NCI-H748 (cell line): ENCODE measurements at regions not wholly inside any gene's neighbourhood (a gene's known extent, or its start where the extent isn't known, plus 50 kb on each side); places are given as distances from the start of the nearest gene placed in this dataset.
"Not testable (repeated sequence)": the region's sequence is repeated elsewhere in the genome, so short reads cannot be mapped to it uniquely, and the experiment has no call there.

Experiments used
- DNase-seq: peaks from one replicate; lab custom pipeline; 2025; ENCODE audit not compliant: unreplicated experiment; lab: John Stamatoyannopoulos, UW

DNA sequence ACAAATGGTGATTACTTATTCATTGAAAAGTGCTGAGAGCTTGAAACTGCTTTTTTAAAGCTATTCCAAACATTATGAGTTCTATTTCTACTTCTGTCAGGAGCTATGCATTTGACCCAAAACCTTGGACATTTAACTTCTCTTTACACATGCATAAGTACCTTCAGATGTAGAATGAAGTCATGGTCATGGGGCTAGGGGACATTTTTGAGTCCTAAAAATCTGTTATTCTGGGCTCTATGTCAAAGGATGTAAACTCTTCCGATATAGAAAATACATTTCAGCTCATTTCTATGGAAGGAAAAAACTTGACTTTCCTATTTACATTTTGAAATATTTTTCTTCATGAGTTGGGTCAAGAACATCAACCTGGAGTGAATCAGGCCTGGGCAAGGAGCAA lies 179.5 kb upstream of the CXCL12 start:
- DNase-seq = no peak

- DNase-seq = no peak
Observed at GRCh38 chr10:44564790-44565189, 179.9 kb upstream of the CXCL12 start.

DNA sequence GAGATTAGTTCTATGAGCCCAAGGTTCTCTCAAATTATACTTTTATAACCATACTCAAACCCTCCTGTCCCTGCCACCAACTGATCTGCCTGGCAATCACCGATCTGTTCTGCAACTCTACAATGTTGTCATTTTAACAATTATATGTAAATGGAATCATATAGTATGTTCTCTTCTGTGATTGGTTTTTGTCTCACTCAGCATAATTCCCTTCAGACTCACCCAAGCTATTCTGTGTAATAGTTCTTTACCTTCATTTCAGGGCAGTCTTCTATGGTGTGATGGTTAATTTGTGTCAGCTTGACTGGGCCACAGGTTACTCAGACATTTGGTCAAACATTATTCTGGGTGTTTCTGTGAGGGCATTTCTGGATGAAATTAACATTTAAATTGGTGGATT lies 181.9 kb upstream of the CXCL12 start:
- DNase-seq = no peak

DNA sequence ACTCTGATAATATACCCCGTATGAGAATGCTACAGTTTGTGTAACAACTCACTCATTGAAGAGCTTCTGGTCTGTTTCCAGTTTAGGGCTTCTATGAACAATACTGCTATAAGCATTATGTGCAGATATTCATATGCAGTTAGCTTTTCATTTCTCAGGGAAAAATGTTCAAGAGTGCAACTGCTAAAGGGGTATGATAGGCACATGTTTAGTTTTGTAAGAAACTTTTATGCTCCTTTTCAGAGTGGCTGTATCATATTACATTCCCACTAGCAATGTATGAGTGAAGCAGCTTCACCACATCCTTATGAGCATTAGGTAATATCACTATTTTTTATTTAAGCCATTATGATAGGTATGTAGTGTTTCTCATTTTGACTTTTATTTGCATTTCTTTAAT lies 182.6 kb upstream of the CXCL12 start:
- no peak for DNase-seq

DNA sequence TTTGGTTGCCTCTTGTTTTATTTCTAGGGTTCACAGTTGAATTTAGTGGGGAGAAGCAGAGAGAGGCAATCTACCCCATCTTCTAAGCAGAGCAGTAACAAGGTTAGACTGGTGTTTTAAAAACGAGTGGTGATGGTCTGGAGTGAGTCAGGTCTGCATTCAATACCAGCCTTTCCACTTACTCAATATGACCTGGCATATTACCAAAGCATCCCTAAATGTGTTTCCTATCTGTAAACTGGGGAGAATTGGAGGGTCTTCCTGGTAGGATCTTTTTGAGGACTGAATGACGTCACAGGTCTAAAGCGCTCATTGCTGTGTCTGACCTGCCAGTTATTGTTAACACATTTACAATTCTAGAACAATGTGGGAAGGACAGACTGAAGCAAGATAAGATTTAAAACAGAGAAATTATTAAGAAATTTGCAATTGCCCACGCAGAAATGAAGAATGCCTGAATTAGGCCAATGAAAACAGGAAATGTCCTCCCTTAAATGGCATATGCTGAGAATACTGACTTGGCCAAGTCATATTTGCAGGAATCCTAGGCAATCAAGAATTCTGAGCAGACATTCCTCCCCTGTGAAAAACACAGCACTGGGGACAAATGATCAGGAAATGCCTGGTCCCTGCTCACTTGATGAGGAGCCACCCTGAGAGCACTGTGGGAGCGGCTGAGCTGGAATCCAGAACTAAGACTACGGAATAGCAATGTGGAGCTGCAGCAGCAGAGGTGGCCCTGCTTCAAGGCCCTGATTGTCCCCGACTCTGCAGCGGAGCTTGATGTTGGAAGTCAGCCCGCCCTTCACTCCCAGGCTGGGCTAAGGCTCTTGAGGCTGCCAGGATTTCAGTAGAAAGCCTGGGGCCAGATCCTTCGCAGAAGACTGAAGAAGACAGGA lies 184.5 kb upstream of the CXCL12 start:
- no peak for DNase-seq

DNA sequence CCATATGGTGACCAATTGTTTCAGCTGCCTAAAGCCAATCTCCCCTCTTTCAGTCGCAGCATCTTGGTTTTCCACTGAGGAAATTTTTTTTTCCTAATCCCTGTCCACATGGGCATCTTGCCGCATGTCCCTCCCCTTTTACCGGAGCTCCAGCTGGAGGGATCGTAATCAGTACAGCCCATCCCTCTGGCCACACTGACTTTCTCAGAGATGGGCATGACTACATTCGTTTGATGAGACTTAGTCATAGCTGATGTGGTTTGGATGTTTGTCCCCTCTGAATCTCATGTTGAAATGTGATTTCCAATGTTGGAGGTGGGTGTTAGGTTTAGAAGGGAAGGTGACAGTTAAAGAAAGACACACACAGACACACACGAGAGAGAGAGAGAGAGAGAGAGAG lies 186.8 kb upstream of the CXCL12 start:
- no peak for DNase-seq

DNA sequence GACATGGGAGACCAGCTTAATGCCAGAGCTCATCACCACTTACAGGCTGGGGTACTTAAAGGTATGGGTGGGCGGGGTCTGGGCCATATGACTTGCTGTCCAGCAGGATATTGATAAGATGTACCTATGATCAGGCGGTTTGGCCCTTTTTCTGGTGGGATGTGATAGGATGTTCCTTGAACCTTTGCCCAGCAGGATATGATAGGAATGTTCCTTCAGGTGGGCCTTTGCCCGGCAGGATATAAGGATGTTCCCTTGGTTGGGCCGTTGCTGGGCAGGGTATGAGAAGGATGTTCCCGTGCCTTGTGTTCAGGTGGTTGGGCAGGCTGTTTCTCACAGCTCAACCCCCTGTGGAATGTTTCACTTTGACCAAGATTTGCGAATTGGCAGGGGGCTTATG lies 187.2 kb upstream of the CXCL12 start:
- DNase-seq = no peak

GRCh38 chr10:44573821-44574220 lies 188.9 kb upstream of the CXCL12 start:
- DNase-seq = no peak

DNA sequence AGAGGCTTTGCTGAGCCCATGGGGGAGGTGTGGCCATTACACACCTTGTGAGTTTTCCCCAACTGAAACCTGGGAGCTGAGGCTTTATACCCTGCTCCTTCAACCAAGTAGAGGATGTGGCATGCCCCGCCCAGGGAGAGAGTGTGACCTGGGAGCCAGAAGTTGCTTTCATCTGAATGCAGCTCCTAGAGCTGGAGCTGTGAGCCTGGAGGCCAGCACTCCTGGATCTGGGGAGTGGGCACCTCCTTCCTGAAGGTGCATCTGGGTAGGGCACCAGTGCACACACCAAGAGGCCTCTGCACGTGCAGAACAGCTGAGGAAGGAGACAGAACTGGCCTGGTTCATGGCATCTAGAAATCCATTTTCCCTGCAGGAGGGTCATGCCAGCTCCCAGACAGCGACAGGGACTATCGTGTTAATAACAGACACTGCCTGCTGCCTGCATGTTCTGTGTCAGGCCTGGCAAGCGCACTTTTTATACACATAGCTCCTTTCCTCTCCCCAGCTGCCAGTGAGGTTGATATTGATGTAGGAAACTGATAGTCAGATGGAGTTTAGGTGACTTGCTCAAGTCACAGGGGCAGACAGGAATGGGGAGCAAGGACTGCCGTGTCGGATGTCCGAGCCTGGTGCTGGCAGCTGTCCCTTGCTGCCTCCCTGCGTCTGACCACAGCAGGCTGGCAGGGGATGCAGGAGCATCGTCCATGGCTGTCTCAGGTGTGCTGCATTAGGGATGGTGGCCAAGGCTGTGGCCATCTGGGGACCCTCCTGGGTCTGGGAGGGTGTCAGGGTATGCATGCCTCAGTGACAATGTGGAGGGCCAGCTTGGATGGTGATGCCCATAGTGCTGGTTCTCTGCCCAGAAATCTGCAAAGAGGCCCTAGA lies 189.9 kb upstream of the CXCL12 start:
- no peak for DNase-seq

DNA sequence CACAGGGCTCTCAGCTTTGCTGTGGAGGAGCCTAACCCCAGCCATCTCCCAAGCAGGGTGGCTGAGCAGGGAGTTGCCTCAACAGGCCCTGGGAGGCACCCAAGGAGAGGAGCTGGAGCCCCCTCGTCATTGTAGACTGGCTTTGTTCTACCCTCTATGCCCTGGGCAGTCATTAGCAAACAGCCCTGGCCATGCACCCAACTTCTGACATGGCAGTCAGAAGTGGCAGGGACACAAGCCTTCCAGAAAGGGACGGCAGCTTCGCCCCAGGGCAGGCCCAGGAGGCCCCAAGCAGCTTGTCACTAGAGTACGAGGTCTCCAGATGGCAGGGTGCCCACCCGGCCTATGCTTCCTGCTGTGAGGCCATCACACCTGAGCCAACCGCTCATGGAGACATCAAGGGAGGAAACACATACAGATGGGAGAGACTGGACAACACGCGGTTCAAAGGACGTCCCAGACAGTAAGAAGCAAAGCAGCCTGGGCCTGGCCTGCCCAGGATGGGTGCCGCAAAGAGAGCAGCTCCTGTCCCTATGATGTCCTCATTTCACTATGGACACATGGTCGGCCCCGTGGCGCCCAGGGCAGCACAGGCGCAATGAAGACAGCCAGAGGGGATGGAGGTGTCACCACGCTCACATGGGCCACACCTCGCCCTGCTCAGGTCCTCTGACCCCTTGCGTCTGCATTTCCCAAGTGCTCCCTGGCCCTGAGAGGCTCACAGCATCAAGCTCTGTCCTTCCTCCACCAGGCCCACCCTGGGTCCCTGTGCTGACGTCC lies 190.9 kb upstream of the CXCL12 start:
- no peak for DNase-seq

DNA sequence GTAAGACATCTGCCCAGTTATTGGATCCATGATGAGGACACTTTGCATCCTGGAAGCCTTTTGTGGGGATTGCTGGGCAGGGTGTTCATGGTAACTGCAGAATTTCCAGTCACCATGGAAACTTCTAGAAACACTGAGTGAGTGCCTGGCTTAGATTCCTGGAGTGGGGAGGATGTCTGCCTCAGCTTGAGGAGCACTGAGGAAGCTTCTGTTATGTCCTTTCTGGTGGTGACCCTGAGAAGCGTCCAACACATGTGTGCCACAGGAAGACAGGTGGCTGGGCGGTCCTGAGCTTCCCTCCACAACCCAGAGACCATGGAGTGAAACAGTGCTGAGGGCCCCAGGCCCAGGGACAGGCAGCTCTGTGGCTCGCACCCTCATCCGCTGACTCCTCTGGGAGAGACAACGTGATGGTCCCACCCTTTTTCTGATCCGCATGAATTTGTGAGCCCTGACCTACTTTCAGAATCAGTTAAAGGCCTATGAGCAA lies 191.8 kb upstream of the CXCL12 start:
- DNase-seq = no peak

DNA sequence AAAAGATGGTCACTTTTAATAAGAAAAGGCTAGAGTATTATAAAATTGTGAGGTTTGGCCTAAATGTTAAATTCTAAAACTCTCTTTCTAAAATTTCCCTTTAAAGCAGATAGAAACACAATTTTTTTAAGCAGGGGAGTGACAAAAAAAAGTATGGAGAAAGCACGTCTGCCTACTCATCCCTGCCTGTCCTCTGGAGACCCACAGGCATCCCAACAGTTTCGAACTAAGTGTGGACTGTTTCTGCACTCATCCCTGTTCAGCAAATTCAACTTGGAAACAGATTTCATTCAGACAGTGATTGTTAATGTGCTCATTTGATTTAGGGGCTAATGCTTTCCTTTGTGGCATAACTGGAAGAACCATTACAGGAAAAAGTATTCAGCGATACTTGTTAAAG lies 192.6 kb upstream of the CXCL12 start:
- no peak for DNase-seq

DNA sequence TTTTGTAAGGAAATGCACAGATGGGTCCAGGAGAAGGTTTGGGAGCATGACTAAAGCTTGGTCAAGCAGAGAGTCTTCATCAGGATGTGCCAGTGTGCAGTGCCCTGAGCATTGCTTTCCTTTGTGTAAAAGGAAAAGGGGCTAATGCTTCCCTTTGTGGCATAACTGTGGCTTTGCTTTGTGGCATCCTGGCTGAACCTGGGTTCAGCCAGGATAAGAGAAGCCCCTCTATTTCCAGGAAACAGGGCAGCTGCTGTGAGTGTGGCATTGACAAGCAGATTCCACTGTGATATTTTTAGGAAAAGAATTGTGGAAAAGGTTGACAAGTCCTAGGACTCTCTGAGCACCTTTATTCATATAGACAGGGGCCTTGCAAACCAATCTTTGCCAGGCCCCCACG lies 193.4 kb upstream of the CXCL12 start:
- DNase-seq = no peak

DNA sequence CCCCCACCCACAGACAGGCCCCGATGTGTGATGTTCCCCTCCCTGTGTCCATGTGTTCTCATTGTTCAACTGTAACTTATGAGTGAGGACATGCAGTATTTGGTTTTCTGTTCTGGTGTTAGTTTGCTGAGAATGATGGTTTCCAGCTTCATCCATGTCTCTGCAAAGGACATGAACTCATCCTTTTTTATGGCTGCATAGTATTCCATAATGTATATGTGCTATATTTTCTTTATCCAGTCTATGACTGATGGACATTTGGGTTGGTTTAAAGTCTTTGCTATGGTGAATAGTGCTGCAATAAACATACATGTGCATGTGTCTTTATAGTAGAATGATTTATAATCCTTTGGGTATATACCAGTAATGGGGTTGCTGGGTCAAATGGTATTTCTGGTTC lies 194.1 kb upstream of the CXCL12 start:
- DNase-seq = not testable (repeated sequence)

DNA sequence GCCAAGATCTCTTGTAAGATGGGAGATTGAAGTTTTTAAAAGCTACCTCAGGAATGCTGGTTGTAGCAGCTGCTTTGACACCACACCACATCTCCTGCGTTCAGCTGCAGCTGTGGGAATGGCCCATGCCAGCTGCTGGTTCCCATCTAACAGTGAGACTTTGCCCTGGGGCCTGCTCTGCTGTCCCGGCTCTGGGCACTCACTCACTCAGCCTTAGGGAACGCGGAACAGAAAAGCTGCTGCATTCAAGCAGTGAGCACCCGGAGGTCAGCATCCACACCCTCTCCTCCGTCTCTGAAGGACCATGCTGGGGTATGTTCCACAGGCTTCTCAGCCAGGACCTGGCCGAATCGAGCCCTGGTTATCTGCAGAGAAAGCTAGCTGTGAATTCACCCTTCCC lies 197.1 kb upstream of the CXCL12 start:
- DNase-seq = no peak

DNA sequence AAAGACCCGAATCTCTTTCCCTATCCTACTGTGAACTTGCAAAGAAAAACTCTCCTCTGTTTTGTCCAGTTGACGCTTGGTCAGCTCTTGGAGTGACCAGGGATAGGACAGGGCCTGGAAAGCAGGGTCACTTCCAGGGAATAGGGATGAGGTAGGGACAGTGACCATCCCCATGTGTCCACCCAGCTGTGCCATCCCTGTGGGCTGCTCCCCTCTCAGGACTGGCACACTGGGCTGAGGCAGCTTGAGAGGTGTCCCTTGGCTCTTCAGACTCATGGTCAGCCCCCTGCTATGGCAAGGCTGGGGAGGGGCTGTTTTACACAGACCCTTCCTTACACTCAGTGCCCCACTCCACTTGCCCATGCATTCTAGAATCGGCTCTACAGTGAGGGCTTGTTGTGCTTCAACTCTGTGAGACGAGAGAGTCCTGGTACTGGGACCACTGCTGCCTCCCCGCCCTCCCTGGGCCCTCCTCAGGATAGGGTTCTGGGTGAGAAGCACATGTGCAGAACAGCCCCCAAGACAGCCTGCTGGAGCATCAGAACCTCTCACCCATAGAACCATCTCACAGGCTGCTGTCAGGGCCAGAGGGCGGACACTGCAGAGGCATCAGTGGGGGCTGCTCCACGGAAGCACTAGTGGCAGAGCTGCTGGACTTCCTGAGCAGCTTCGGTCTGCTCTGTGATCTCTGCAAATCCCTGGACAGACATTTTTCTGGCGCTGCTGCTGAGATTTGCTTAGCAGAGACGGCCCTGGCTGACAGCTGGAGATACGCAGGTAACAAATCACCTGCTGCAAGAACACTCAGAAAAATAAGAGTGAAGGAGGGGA lies 202.8 kb upstream of the CXCL12 start:
- no peak for DNase-seq

- DNase-seq = no peak
Observed at GRCh38 chr10:44589181-44589943, 204.5 kb upstream of the CXCL12 start.

GRCh38 chr10:44589944-44590449 lies 205.1 kb upstream of the CXCL12 start:
- no peak for DNase-seq

DNA sequence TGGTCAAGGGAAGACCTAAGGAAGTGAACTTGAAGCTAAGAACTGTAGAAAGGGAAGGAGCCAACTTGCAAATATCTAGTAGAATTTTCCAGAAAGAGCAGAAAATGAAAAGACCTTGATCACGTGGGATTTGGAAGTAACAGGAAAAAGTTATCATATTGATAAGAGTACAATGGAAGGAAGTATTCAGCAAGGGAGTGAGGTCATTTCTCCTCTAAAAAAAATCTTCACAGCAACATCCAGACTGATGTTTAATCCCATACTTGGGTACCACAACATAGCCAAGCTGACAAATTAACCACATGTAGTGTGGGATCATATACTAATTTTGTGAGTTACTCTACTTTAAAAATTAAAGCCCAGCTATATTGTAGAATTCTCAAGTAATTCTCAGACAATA lies 207.0 kb upstream of the CXCL12 start:
- no peak for DNase-seq
